Suprapubic skin (tissue), 3 donors: ENCODE measurements at regions not wholly inside any gene's neighbourhood (a gene's known extent, or its start where the extent isn't known, plus 50 kb on each side); places are given as distances from the start of the nearest gene placed in this dataset.

Source experiments
- CTCF ChIP-seq, 2 donors: fragments of 200-600 bp in 1 of 2; fragments of 450-650 bp in 1 of 2; sonication (generic) in 1 of 2; IDR thresholded peaks; one replicate each; pipeline ENCODE4 v1.5.1; 2016 to 2019; ENCODE audit warnings: antibody characterized with exemption in 2 of 2, mild to moderate bottlenecking in 1 of 2, moderate library complexity in 1 of 2
- EP300 ChIP-seq: sonication (generic); formaldehyde crosslinking; IDR thresholded peaks from one replicate; pipeline ENCODE4 v1.6.1; 2017; ENCODE audit warnings: antibody characterized with exemption

GRCh38 chr5:3011764-3012017 is 260.2 kb upstream of the IRX2 start:
- no peak for TF ChIP-seq CTCF (IDR thresholded peaks at IDR 0.05)
- no peak for TF ChIP-seq EP300
